ENCODE measurements at regions not wholly inside any gene's neighbourhood (a gene's known extent, or its start where the extent isn't known, plus 50 kb on each side); places are given as distances from the start of the nearest gene placed in this dataset.
"Not testable (repeated sequence)": the region's sequence is repeated elsewhere in the genome, so short reads cannot be mapped to it uniquely, and the experiment has no call there.

DNA sequence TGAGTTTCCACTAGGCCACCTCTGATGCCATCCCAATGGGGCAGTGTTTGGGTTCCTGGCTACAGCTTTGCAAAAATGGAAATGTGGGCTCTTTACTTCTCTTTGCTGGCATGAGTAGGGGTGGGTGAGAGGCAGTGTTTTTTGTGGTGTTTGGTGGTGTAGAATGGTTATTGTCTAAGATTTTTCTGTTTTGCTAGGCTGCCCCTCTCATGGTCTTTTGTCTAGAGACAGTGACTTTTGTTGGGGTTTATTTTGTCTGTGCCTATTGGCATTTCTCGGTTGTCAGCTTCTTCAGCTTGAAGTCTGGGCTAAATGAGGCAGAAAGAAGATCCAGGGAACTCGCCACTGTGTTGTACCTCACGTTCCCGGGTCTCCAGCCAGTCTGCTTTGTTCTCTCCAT lies 112.1 kb downstream of the CENPF start:
- no peak for DNase-seq (ENCODE audit: low read depth in 3 of 3)

DNA sequence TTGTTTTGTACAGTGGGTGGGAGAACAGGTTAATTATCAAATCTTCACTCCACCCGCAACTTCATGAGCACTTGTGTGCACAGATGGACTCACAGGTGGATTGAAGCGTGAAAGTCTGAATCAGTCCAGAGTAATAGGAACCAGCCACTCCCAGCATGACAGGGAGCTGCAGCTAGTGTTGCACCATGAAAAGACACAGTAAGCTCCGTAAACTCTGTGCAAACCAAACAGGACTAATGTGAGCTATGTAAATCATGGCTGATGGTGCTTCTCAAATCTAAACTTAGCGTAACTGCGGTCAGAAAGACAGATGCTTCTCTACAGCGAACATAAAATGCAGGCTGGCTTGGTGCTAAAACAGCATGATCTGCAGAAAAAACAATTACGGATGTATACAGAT lies 114.4 kb downstream of the CENPF start:
- DNase-seq (ENCODE audit: low read depth in 3 of 3), result no peak

GRCh38 chr1:214718724-214719123 lies 115.7 kb downstream of the CENPF start:
- DNase-seq (ENCODE audit: low read depth in 3 of 3), result no peak

- no peak for DNase-seq (ENCODE audit: low read depth in 3 of 3)
Measured at GRCh38 chr1:214719207-214719606, 116.2 kb downstream of the CENPF start.

DNA sequence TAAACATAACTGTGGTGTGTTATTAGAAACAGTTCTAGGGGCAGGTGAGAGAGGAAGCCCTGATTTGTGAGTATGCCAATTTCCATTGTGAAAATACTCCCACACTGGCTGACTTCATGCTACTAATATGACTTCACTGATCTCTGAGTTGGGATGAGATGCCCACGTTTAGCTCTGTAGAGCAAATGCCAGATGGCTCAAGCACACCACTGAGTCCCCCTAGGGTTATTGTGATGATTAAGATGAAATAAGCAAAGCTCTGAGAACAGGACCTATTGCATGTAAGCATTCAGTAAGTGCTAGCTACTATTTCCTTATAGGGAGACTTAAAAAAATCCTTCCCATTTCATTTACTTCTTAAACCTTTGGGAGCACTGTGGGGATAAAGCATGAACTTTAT lies 117.6 kb downstream of the CENPF start:
- DNase-seq (ENCODE audit: low read depth in 3 of 3), result no peak

DNA sequence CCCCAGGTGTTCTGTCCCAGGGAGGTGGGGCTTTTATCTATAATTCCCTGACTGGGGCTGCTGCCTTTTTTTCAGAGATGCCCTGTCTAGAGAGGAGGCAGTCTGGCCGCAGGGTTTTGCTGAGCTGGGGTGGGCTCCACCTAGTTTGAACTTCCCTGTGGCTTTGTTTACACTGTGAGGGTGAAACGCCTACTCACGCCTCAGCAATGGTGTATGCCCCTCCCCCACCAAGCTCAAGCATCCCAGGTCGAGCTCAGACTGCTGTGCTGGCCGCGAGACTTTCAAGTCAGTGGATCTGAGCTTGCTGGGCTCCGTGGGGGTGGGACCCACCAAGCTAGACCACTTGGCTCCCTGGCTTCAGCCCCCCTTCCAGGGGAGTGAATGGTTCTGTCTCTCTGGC lies 124.3 kb downstream of the CENPF start:
- DNase-seq (ENCODE audit: low read depth in 3 of 3), result no peak

DNA sequence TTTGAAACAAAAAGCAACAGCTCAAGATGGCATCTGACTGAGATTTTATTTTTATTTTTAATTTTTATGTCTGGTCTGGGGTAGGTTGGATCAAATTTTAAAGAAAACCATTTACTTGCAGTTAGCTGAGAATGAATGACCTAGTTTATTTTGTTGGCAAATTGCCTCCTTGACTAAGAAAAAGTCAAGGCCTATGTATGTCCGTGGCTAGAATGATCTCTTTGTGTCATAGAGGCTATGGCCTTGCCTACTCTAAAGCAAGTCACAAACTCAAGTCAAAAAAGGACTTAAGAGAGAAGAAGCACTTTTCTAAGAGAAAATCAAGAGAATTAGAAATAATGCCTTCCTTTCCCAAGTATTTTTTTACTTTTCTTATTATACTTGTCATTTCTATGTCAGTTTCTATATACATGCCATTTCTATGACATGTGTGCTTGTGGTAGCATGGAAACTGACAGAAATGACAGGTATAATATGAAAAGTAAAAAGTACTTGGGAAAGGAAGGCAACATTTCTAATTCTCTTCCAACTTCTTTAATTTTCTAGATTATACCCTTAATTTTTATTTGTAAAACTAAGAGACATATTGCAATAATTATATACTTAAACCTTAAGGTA lies 136.7 kb downstream of the CENPF start:
- DNase-seq (ENCODE audit: low read depth in 3 of 3), result no peak

DNA sequence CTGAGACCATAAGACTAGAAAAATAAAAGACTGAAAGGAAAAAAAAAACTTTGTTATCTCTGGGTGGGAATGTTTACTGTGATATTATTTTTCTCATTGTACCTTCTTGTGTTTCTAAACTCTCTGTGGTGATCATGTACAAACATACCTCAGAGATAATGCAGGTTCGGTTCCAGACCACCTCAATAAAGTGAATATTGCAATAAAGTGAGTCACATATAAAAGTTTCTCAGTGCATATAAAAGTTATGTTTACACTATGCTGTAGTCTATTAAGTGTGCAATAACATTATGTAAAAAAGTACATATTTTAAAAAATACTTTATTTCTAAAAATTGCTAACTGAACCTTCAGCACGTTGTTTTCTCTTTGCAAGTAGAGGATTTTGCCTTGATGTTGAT lies 137.5 kb downstream of the CENPF start:
- DNase-seq (ENCODE audit: low read depth in 3 of 3), result no peak

- no peak for DNase-seq (ENCODE audit: low read depth in 3 of 3)
Measured at GRCh38 chr1:214747050-214747635, 144.1 kb downstream of the CENPF start.

- no peak for DNase-seq (ENCODE audit: low read depth in 3 of 3)
Measured at GRCh38 chr1:214753236-214753852, 150.3 kb downstream of the CENPF start.

DNA sequence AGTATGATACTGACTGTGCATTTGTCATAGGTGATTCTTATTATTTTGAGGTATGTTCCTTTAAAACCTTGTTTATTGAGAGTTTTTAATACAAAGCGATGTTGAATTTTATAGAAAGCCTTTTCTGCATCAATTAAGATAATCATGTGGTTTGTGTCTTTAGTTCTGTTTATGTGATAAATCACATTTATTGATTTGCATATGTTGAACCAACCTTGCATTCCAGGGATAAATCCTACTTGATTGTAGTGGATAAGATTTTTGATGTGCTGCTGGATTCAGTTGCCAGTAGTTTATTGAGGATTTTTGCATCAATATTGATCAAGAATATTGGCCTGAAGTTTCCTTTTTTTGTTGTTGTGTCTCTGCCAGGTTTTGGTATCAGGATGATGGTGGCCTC lies 158.0 kb downstream of the CENPF start:
- no peak for DNase-seq (ENCODE audit: low read depth in 3 of 3)

- DNase-seq (ENCODE audit: low read depth in 3 of 3), result no peak
Measured at GRCh38 chr1:214762902-214763301, 159.9 kb downstream of the CENPF start.

DNA sequence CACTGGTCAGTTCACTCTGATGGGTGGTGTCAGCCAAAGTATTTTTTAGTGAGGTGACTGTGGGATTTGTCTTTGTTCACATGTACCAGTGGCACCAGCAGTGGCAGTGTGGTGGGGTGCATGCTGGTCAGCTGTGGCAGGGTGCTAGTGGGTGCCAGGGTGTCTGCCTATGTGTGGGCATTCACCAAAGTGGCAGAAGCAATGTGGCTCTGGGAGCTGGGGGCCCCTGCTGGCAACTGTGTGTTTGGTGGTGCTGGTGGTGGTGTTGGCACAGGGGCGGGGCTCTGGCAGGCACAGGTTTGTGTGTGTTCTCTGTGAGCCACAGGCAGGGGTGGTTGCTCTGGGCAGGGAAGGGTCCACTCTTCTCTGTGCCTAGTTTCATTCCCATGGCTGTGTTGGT lies 161.5 kb downstream of the CENPF start:
- DNase-seq (ENCODE audit: low read depth in 3 of 3), result no peak

DNA sequence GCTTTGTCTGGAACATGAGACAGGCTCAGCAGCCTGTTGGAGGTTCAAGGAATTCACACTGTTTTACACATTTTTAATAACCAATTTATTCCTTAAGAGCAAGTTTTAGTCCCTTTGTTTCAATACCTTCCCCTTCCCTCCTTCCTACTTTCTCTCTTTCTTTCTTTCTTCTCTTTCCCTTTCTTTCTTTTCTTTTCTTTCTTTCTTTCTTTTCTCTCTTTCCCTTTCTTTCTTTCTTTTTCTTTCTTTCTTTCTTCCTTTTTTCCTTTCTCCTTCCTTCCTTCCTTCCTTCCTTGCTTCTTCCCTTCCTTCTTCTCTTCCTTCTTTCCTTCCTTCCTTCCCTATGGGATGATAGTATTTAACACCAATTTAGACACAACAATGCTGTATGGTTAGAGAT lies 164.2 kb downstream of the CENPF start:
- no peak for DNase-seq (ENCODE audit: low read depth in 3 of 3)

GRCh38 chr1:214769666-214770065 lies 166.7 kb downstream of the CENPF start:
- DNase-seq (ENCODE audit: low read depth in 3 of 3), result not testable (repeated sequence)

- DNase-seq (ENCODE audit: low read depth in 3 of 3), result no peak
Measured at GRCh38 chr1:214777364-214777763, 174.4 kb downstream of the CENPF start.

- no peak for DNase-seq (ENCODE audit: low read depth in 3 of 3)
Measured at GRCh38 chr1:214791961-214792360, 189.0 kb downstream of the CENPF start.

GRCh38 chr1:214792527-214793186 lies 189.7 kb downstream of the CENPF start:
- DNase-seq (ENCODE audit: low read depth in 3 of 3), result no peak

GRCh38 chr1:214793708-214794107 lies 190.7 kb downstream of the CENPF start:
- no peak for DNase-seq (ENCODE audit: low read depth in 3 of 3)

DNA sequence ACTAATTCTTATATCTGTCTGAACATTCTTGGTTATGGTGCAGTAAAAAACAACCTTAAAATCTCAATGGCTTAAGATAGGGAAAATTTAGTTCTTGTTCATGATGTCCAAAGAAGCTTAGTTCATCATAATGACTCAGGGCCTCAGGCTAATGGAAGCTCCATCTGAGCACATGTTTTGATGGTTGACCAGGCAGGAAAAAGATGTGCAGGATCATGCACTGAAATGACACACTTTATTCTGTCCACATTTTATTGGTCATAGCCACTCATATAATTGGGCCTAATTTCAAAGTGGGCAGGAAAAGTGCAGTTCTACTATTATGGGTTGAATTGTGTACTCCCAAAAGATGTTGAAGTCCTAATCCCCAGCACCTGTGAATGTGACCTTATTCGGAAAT lies 198.2 kb downstream of the CENPF start:
- DNase-seq (ENCODE audit: low read depth in 3 of 3), result no peak

GRCh38 chr1:214808845-214809460 lies 206.0 kb downstream of the CENPF start:
- no peak for DNase-seq (ENCODE audit: low read depth in 3 of 3)

DNA sequence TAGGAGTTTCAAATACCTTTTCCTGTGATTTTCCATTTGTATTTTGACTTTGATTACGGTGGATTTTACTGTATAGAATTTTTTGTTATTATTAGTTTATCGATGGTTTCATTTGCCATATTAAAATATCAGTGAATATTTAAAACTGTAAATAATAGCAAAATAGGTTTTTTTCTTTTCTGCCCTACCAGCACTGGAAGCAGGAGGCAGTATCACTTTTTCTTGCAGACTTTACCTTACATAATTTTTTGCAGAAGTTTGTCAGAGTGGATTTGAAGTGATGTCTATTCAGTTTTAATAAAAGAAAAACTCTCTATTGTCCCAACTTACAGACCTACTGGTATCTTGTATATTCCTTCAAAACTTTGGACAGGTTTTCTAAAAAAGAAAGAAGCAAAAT lies 213.6 kb downstream of the CENPF start:
- no peak for DNase-seq (ENCODE audit: low read depth in 3 of 3)
